ENCODE measurements at regions not wholly inside any gene's neighbourhood (a gene's known extent, or its start where the extent isn't known, plus 50 kb on each side); places are given as distances from the start of the nearest gene placed in this dataset.

DNA sequence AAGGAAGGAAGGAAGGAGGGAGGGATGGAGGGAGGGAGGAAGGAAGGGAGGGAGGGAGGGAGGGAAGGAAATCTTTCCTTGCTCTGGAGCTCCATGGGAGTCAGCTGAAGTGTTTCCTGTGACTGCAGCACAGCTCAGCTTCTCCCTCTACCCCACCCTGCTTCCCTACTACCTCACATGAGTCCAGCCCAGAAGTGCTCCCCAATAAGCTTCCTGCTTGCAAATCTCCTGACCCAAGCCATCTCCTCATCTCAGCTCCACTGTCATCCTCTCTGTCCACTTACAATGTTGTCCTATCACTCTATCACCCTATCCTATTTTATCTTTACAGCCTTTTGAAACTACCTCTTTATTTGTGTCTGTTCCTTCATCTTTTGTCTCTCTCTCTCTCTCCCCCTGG, 52.9 kb upstream of the SSBP3 start:
- TF ChIP-seq CTCF (conservative IDR thresholded peaks at IDR 0.05; ENCODE audit: low read length) (no peak), EZH2phosphoT487 (IDR thresholded peaks at IDR 0.05; ENCODE audit: borderline replicate concordance, low read depth, low read length) (no peak)

All from OCI-LY7 (cell line).